Neural progenitor cell (in vitro differentiated cells): ENCODE measurements at regions not wholly inside any gene's neighbourhood (a gene's known extent, or its start where the extent isn't known, plus 50 kb on each side); places are given as distances from the start of the nearest gene placed in this dataset.

ENCODE experiments used
- DNase-seq: peaks from one replicate; pipeline ENCODE4 v3.0.0-alpha.2; 2016; ENCODE audit warnings: low spot score
- H2AFZ ChIP-seq: fragments of 200-600 bp; sonication (generic); replicated peaks from 2 replicates; pipeline ENCODE4 v1.6.1; 2016; ENCODE audit warnings: antibody characterized with exemption
- H3F3A ChIP-seq: fragments of 200-600 bp; sonication (generic); 2 replicates; pipeline ENCODE4 v1.6.1; 2016; ENCODE audit warnings: antibody characterized with exemption, low read depth
- H3K27ac ChIP-seq: fragments of 200-600 bp; sonication (generic); 2 replicates; pipeline ENCODE4 v1.5.1; 2016; ENCODE audit warnings: mild to moderate bottlenecking
- H3K27me3 ChIP-seq: fragments of 200-600 bp; sonication (generic); 2 replicates; pipeline ENCODE4 v1.6.1; 2016; ENCODE audit warnings: mild to moderate bottlenecking, moderate library complexity
- H3K36me3 ChIP-seq: fragments of 200-600 bp; sonication (generic); 2 replicates; pipeline ENCODE4 v1.5.1; 2016
- H3K4me1 ChIP-seq: fragments of 200-600 bp; sonication (generic); 2 replicates; pipeline ENCODE4 v1.6.1; 2016; ENCODE audit warnings: mixed run types
- H3K4me2 ChIP-seq: fragments of 200-600 bp; sonication (generic); 2 replicates; pipeline ENCODE4 v1.6.1; 2016
- H3K4me3 ChIP-seq: fragments of 200-600 bp; sonication (generic); 2 replicates; pipeline ENCODE4 v1.5.1; 2016
- H3K79me2 ChIP-seq: fragments of 200-600 bp; sonication (generic); 2 replicates; pipeline ENCODE4 v1.6.1; 2016; ENCODE audit warnings: low read depth
- H3K9ac ChIP-seq: fragments of 200-600 bp; sonication (generic); 2 replicates; pipeline ENCODE4 v1.6.1; 2016
- H3K9me3 ChIP-seq: fragments of 200-600 bp; sonication (generic); 2 replicates; pipeline ENCODE4 v1.5.1; 2016; ENCODE audit warnings: low read depth
- H4K20me1 ChIP-seq: fragments of 200-600 bp; sonication (generic); 2 replicates; pipeline ENCODE4 v1.6.1; 2016; ENCODE audit warnings: low read depth
- H3K27ac Mint-ChIP-seq: 3 replicates; pipeline ENCODE4 v1.8.0; 2021; ENCODE audit warnings: mixed read lengths
- H3K27me3 Mint-ChIP-seq: 2 replicates; pipeline ENCODE4 v1.8.0; 2022; ENCODE audit warnings: low read depth, mild to moderate bottlenecking, inconsistent platforms, moderate library complexity, mixed read lengths; ENCODE audit not compliant: insufficient read depth
- H3K36me3 Mint-ChIP-seq: 3 replicates; pipeline ENCODE4 v1.8.0; 2021; ENCODE audit warnings: mixed read lengths
- H3K4me1 Mint-ChIP-seq: 3 replicates; pipeline ENCODE4 v1.8.0; 2021; ENCODE audit warnings: mixed read lengths
- H3K4me3 Mint-ChIP-seq: 3 replicates; pipeline ENCODE4 v1.8.0; 2021; ENCODE audit warnings: mild to moderate bottlenecking, moderate library complexity, mixed read lengths
- H3K9me3 Mint-ChIP-seq: 3 replicates; pipeline ENCODE4 v1.8.0; 2020; ENCODE audit warnings: mixed read lengths
- EZH2 ChIP-seq: fragments of 200-600 bp; sonication (generic); IDR thresholded peaks from 2 replicates; pipeline ENCODE4 v1.6.1; 2017; ENCODE audit warnings: antibody characterized with exemption, mild to moderate bottlenecking, moderate library complexity
- EZH2phosphoT487 ChIP-seq: fragments of 200-600 bp; sonication (generic); IDR thresholded peaks from 2 replicates; pipeline ENCODE4 v1.6.1; 2017; ENCODE audit warnings: antibody characterized with exemption
- TF ChIP-seq, protein P1 (sequence below): fragments of 200-600 bp; sonication (generic); IDR thresholded peaks from 2 replicates; pipeline ENCODE4 v1.5.1; 2017; ENCODE audit warnings: antibody characterized with exemption, mild to moderate bottlenecking

- H3K9ac ChIP-seq = no peak overlapping the region
- Mint-ChIP-seq H3K9me3 (no peaks in the 10 kb centered on the region), H3K4me3 (no peak overlapping the region), H3K4me1 (peaks cover 8% of the 10 kb centered on the region), H3K27ac (peak overlapping the region; percentile 20), H3K36me3 (no peaks in the 10 kb centered on the region), H3K27me3 (peaks cover 3% of the 10 kb centered on the region)
- no peak for TF ChIP-seq EZH2
- TF ChIP-seq, protein P1, sequence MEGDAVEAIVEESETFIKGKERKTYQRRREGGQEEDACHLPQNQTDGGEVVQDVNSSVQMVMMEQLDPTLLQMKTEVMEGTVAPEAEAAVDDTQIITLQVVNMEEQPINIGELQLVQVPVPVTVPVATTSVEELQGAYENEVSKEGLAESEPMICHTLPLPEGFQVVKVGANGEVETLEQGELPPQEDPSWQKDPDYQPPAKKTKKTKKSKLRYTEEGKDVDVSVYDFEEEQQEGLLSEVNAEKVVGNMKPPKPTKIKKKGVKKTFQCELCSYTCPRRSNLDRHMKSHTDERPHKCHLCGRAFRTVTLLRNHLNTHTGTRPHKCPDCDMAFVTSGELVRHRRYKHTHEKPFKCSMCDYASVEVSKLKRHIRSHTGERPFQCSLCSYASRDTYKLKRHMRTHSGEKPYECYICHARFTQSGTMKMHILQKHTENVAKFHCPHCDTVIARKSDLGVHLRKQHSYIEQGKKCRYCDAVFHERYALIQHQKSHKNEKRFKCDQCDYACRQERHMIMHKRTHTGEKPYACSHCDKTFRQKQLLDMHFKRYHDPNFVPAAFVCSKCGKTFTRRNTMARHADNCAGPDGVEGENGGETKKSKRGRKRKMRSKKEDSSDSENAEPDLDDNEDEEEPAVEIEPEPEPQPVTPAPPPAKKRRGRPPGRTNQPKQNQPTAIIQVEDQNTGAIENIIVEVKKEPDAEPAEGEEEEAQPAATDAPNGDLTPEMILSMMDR = no peak
- TF ChIP-seq EZH2phosphoT487 = no peak
- no peaks in the 10 kb centered on the region for H3K27me3 ChIP-seq
- no peaks in the 10 kb centered on the region for H3F3A ChIP-seq
- no peak overlapping the region for H3K27ac ChIP-seq
- no peaks in the 10 kb centered on the region for H3K36me3 ChIP-seq
- no peak overlapping the region for H3K4me3 ChIP-seq
- H4K20me1 ChIP-seq = no peaks in the 10 kb centered on the region
- DNase-seq = no peak
- no peaks in the 10 kb centered on the region for H3K9me3 ChIP-seq
- H3K4me1 ChIP-seq = no peaks in the 10 kb centered on the region
- H2AFZ ChIP-seq = no peak overlapping the region
- H3K79me2 ChIP-seq = no peaks in the 10 kb centered on the region
- no peak overlapping the region for H3K4me2 ChIP-seq
Measured at GRCh38 chr2:61626827-61627226, 88.7 kb upstream of the XPO1 start.

DNA sequence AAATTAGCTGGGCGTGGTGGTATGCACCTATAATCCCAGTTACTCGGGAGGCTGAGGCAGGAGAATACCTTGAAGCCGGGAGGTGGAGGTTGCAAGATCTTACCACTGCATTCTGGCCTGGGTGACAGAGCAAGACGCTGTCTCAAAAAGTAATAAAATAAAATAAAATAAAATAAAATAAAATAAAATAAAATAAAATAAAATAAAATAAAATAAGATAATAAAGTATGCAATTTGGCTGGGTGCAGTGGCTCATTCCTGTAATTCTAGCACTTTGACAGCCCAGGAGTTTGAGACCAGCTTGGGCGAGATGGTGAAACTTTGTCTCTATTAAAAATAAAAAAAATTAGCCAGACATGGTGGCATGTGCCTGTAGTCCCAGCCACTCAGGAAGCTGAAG, 85.6 kb upstream of the XPO1 start:
- H3K79me2 ChIP-seq = no peaks in the 10 kb centered on the region
- no peaks in the 10 kb centered on the region for H3K36me3 Mint-ChIP-seq
- H3F3A ChIP-seq = no peaks in the 10 kb centered on the region
- no peaks in the 10 kb centered on the region for H3K4me1 ChIP-seq
- H3K9ac ChIP-seq = no peak overlapping the region
- no peaks in the 10 kb centered on the region for H3K9me3 ChIP-seq
- H3K4me1 Mint-ChIP-seq = peaks cover 5% of the 10 kb centered on the region
- no peak overlapping the region for H3K27ac ChIP-seq
- H3K27me3 ChIP-seq = no peaks in the 10 kb centered on the region
- H2AFZ ChIP-seq = no peak overlapping the region
- TF ChIP-seq EZH2phosphoT487 = no peak
- TF ChIP-seq, protein P1 = no peak
- no peak for TF ChIP-seq EZH2
- no peaks in the 10 kb centered on the region for H3K36me3 ChIP-seq
- no peak overlapping the region for H3K4me3 ChIP-seq
- no peak overlapping the region for H3K4me3 Mint-ChIP-seq
- no peak overlapping the region for H3K4me2 ChIP-seq
- peaks cover 3% of the 10 kb centered on the region for H3K27me3 Mint-ChIP-seq
- H3K9me3 Mint-ChIP-seq = no peaks in the 10 kb centered on the region
- H4K20me1 ChIP-seq = no peaks in the 10 kb centered on the region
- no peak for DNase-seq
- no peak overlapping the region for H3K27ac Mint-ChIP-seq

- no peaks in the 10 kb centered on the region for H3K4me1 ChIP-seq
- H4K20me1 ChIP-seq = no peaks in the 10 kb centered on the region
- no peak overlapping the region for H3K27ac ChIP-seq
- Mint-ChIP-seq H3K27me3 (peaks cover 3% of the 10 kb centered on the region), H3K4me3 (no peak overlapping the region), H3K27ac (no peak overlapping the region), H3K4me1 (no peaks in the 10 kb centered on the region), H3K9me3 (no peaks in the 10 kb centered on the region), H3K36me3 (no peaks in the 10 kb centered on the region)
- no peak overlapping the region for H3K9ac ChIP-seq
- H3K36me3 ChIP-seq = no peaks in the 10 kb centered on the region
- no peaks in the 10 kb centered on the region for H3F3A ChIP-seq
- no peaks in the 10 kb centered on the region for H3K79me2 ChIP-seq
- no peak overlapping the region for H3K4me2 ChIP-seq
- no peak for DNase-seq
- no peak overlapping the region for H3K4me3 ChIP-seq
- H2AFZ ChIP-seq = peak overlapping the region; percentile 9
- no peaks in the 10 kb centered on the region for H3K27me3 ChIP-seq
- no peaks in the 10 kb centered on the region for H3K9me3 ChIP-seq
- no peak for TF ChIP-seq EZH2phosphoT487
- no peak for TF ChIP-seq EZH2
- TF ChIP-seq, protein P1 = no peak
Measured at GRCh38 chr2:61620244-61621159, 82.3 kb upstream of the XPO1 start.
